ENCODE measurements at regions not wholly inside any gene's neighbourhood (a gene's known extent, or its start where the extent isn't known, plus 50 kb on each side); places are given as distances from the start of the nearest gene placed in this dataset.
A peak's percentile ranks its signal among the peaks of the same experiment; 100 is the strongest.

DNA sequence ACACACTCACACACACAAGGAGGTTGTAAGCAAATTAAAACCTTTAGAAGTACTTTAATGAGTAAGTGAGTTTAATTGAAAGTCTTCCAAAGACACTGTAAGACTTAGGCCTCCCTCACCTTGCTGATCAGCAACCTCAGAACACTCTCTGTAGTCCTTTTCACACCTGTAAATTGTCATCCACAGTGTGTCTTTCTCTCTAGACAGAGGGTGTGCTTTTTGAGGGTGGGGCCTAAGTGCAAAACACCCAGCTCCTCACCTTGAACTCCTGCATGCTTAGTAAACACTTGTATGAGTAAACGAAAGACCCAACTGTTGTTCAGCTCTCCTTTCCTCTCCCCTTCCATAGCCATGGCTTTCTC lies 183.2 kb upstream of the IL12A start:
- Histone ChIP-seq H3K4me1 (ENCODE audit: control insufficient read depth in 2 of 2, insufficient read depth in 1 of 2, low read depth in 1 of 2, low read length in 2 of 2) (peaks cover 0 to 4% of the 10 kb centered on the region in 2 donors), H3K4ac (ENCODE audit: low read length) (no peak overlapping the region), H2BK12ac (ENCODE audit: low read length) (no peak overlapping the region), H2BK120ac (ENCODE audit: low read depth, low read length) (no peak overlapping the region), H3K36me3 (replicated peaks in 1 of 2; ENCODE audit: control insufficient read depth in 2 of 2, insufficient read depth in 2 of 2, low read length in 2 of 2) (no peaks in the 10 kb centered on the region), H3K18ac (ENCODE audit: low read length) (no peak overlapping the region), H4K91ac (ENCODE audit: low read depth, low read length, poor library complexity) (no peak overlapping the region), H3K79me1 (ENCODE audit: low read depth, low read length) (no peaks in the 10 kb centered on the region), H2AK5ac (ENCODE audit: low read depth, low read length) (no peak overlapping the region), H3K27me3 (ENCODE audit: control insufficient read depth in 3 of 3, insufficient read depth in 3 of 3, low read depth in 1 of 3, low read length in 3 of 3) (no peaks in the 10 kb centered on the region), H3K14ac (ENCODE audit: low read length) (no peak overlapping the region), H2AFZ (ENCODE audit: low read length) (no peak overlapping the region), H3K4me2 (ENCODE audit: insufficient read depth, low read length, poor library complexity, severe bottlenecking) (no peak overlapping the region), H3K9ac (ENCODE audit: low read depth, low read length, poor library complexity) (no peak overlapping the region), H3K23ac (ENCODE audit: low read depth, low read length, poor library complexity) (no peak overlapping the region), H4K8ac (ENCODE audit: low read depth, low read length) (no peak overlapping the region), H3K27ac (replicated peaks; ENCODE audit: low read length) (no peak overlapping the region), H2BK15ac (ENCODE audit: low read length) (no peak overlapping the region), H2BK5ac (ENCODE audit: low read length) (no peak overlapping the region), H3K4me3 (ENCODE audit: low read length in 2 of 2) (no peak overlapping the region), H3K9me3 (replicated peaks in 1 of 2; ENCODE audit: control insufficient read depth in 2 of 2, insufficient read depth in 1 of 2, low read depth in 1 of 2, low read length in 2 of 2) (no peaks in the 10 kb centered on the region)
- DNase-seq (ENCODE audit: low spot score): no peak
- WGBS, 2 donors (ENCODE audit: extremely low coverage in 2 of 2, insufficient read length in 2 of 2, insufficient replicate concordance in 1 of 2): no CpG with 5 or more reads among the region's 1 CpG

DNA sequence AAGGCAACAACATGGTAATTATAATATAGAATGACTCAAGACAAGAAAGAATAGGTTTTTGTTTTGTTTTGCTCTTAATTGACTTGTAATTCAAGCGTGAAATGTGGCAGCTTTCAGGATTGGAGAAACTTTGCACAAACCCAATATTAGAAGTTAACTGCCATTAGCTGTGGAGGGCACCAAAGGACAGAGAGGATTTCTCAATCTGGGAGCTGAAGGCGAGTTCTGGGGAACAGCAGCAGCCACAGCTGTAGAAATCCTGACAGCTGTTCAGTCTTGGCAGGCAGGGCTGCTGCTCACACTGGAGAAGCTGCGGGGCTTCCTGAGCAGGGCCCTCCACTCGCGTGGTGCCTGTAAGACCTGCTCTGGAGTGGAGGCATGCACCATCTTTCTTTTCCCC lies 182.2 kb upstream of the IL12A start:
- H3K4me2 ChIP-seq (ENCODE audit: insufficient read depth, low read length, poor library complexity, severe bottlenecking): no peak overlapping the region
- H3K23ac ChIP-seq (ENCODE audit: low read depth, low read length, poor library complexity): no peak overlapping the region
- no peak overlapping the region for H4K91ac ChIP-seq (ENCODE audit: low read depth, low read length, poor library complexity)
- DNase-seq (ENCODE audit: low spot score): no peak
- no peak overlapping the region for H2BK15ac ChIP-seq (ENCODE audit: low read length)
- no peaks in the 10 kb centered on the region for H3K79me1 ChIP-seq (ENCODE audit: low read depth, low read length)
- no CpG with 5 or more reads among the region's 5 CpGs for whole genome bisulfite sequencing, 2 donors (ENCODE audit: extremely low coverage in 2 of 2, insufficient read length in 2 of 2, insufficient replicate concordance in 1 of 2)
- H2AK5ac ChIP-seq (ENCODE audit: low read depth, low read length): no peak overlapping the region
- no peak overlapping the region for H3K14ac ChIP-seq (ENCODE audit: low read length)
- H4K8ac ChIP-seq (ENCODE audit: low read depth, low read length): no peak overlapping the region
- no peaks in the 10 kb centered on the region for H3K9me3 ChIP-seq (replicated peaks in 1 of 2; ENCODE audit: control insufficient read depth in 2 of 2, insufficient read depth in 1 of 2, low read depth in 1 of 2, low read length in 2 of 2)
- H3K27me3 ChIP-seq (ENCODE audit: control insufficient read depth in 3 of 3, insufficient read depth in 3 of 3, low read depth in 1 of 3, low read length in 3 of 3): no peaks in the 10 kb centered on the region
- H2BK5ac ChIP-seq (ENCODE audit: low read length): no peak overlapping the region
- no peak overlapping the region for H2BK12ac ChIP-seq (ENCODE audit: low read length)
- no peak overlapping the region for H3K4ac ChIP-seq (ENCODE audit: low read length)
- no peak overlapping the region for H2BK120ac ChIP-seq (ENCODE audit: low read depth, low read length)
- no peak overlapping the region for H3K18ac ChIP-seq (ENCODE audit: low read length)
- no peak overlapping the region for H3K27ac ChIP-seq (replicated peaks; ENCODE audit: low read length)
- peak overlapping the region in 1 of 2 donors; percentile 30 for H3K4me3 ChIP-seq (ENCODE audit: low read length in 2 of 2)
- peaks cover 0 to 4% of the 10 kb centered on the region in 2 donors for H3K4me1 ChIP-seq (ENCODE audit: control insufficient read depth in 2 of 2, insufficient read depth in 1 of 2, low read depth in 1 of 2, low read length in 2 of 2)
- no peak overlapping the region for H3K9ac ChIP-seq (ENCODE audit: low read depth, low read length, poor library complexity)
- H2AFZ ChIP-seq (ENCODE audit: low read length): no peak overlapping the region
- H3K36me3 ChIP-seq (replicated peaks in 1 of 2; ENCODE audit: control insufficient read depth in 2 of 2, insufficient read depth in 2 of 2, low read length in 2 of 2): no peaks in the 10 kb centered on the region

DNA sequence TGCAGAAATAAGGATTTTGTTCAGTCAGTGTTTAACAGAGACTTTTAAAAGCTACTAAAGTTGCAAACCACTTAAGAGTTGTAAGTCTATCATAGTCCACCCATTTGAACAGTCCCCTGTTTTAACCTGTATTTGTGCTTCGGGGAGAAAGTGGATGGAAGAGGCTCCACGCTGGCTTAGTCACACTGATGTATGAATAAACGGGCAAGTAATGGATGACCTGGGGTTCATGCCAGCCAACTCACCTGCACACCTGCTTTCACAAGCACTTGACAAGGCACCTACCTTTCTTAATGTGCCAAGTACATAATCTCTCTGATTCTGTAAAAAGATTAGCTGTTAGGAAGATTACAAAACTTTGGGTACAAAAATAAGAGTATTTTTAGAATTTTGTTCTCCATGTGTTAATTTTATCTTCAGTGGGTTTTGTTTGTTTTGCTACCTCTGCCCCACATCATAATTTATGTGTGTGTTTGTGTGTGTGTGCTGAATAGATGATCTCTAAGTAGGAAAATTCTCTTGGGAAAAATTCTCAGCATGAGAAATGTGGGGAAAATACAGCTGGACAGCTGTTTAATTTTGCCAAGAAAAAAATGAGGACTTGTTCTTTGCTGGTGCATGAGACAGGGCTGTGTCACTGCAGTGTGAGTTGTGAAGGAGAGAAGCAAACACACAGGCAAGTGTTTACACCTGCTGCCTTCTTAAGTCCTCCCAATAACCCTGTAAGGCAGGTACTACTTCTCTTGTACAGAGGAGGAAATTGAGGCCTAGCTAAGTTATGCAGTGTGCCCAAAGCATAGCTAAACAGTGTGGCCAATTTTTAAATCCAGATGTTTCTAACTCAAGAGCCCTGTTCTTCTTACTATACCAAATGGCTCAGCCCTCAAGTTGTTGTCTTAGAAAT lies 181.2 kb upstream of the IL12A start:
- Histone ChIP-seq H3K18ac (ENCODE audit: low read length) (no peak overlapping the region), H3K4me2 (ENCODE audit: insufficient read depth, low read length, poor library complexity, severe bottlenecking) (no peak overlapping the region), H4K91ac (ENCODE audit: low read depth, low read length, poor library complexity) (no peak overlapping the region), H3K79me1 (ENCODE audit: low read depth, low read length) (no peaks in the 10 kb centered on the region), H3K4me1 (ENCODE audit: control insufficient read depth in 2 of 2, insufficient read depth in 1 of 2, low read depth in 1 of 2, low read length in 2 of 2) (peaks cover 0 to 4% of the 10 kb centered on the region in 2 donors), H3K36me3 (replicated peaks in 1 of 2; ENCODE audit: control insufficient read depth in 2 of 2, insufficient read depth in 2 of 2, low read length in 2 of 2) (no peaks in the 10 kb centered on the region), H2BK12ac (ENCODE audit: low read length) (no peak overlapping the region), H3K9me3 (replicated peaks in 1 of 2; ENCODE audit: control insufficient read depth in 2 of 2, insufficient read depth in 1 of 2, low read depth in 1 of 2, low read length in 2 of 2) (no peaks in the 10 kb centered on the region), H3K27ac (replicated peaks; ENCODE audit: low read length) (no peak overlapping the region), H3K23ac (ENCODE audit: low read depth, low read length, poor library complexity) (no peak overlapping the region), H3K27me3 (ENCODE audit: control insufficient read depth in 3 of 3, insufficient read depth in 3 of 3, low read depth in 1 of 3, low read length in 3 of 3) (no peaks in the 10 kb centered on the region), H3K14ac (ENCODE audit: low read length) (no peak overlapping the region), H3K4ac (ENCODE audit: low read length) (no peak overlapping the region), H2BK15ac (ENCODE audit: low read length) (no peak overlapping the region), H3K9ac (ENCODE audit: low read depth, low read length, poor library complexity) (no peak overlapping the region), H2AFZ (ENCODE audit: low read length) (no peak overlapping the region), H4K8ac (ENCODE audit: low read depth, low read length) (no peak overlapping the region), H3K4me3 (ENCODE audit: low read length in 2 of 2) (no peak overlapping the region), H2BK5ac (ENCODE audit: low read length) (no peak overlapping the region), H2BK120ac (ENCODE audit: low read depth, low read length) (no peak overlapping the region), H2AK5ac (ENCODE audit: low read depth, low read length) (no peak overlapping the region)
- no CpG with 5 or more reads among the region's 3 CpGs for WGBS, 2 donors (ENCODE audit: extremely low coverage in 2 of 2, insufficient read length in 2 of 2, insufficient replicate concordance in 1 of 2)
- no peak for DNase-seq (ENCODE audit: low spot score)

DNA sequence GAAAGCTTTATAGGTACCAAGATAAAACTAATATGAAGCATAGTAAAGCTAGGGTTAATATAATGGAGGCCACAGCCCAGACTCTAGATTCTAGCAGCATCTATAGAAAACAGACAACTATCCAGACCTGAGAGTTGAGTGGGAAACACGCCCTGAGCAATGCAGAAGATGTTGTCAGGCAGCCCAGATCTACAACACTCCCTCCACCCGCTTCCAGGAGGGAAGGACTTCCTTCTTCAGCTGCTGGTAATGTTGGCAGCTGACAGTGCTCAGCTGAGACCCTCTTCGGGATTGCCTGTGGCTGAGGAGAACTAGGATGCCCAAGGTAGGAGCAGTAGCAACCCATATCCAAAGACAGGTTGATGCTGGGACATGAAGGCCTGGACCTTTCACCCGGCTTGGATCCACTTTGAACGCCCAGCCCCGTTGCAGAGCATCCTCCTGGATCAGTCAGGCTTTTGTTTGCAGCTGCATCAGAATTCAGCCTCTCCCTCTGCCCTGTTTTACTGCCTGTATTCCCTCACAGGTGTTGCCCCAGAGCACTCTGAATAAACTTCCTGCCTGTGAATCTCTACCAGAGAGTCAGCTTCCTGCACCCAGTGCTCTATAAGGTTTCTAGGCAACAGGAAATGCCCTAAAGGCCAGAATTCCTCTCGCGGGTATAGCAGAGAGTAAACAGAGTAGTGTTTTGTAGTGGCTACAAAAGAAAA lies 174.7 kb upstream of the IL12A start:
- Histone ChIP-seq H3K27me3 (ENCODE audit: control insufficient read depth in 3 of 3, insufficient read depth in 3 of 3, low read depth in 1 of 3, low read length in 3 of 3) (no peaks in the 10 kb centered on the region), H3K18ac (ENCODE audit: low read length) (no peak overlapping the region), H2AK5ac (ENCODE audit: low read depth, low read length) (no peak overlapping the region), H3K9me3 (replicated peaks in 1 of 2; ENCODE audit: control insufficient read depth in 2 of 2, insufficient read depth in 1 of 2, low read depth in 1 of 2, low read length in 2 of 2) (no peaks in the 10 kb centered on the region), H3K79me1 (ENCODE audit: low read depth, low read length) (no peaks in the 10 kb centered on the region), H2BK5ac (ENCODE audit: low read length) (no peak overlapping the region), H4K91ac (ENCODE audit: low read depth, low read length, poor library complexity) (no peak overlapping the region), H2AFZ (ENCODE audit: low read length) (peak overlapping the region; percentile 68), H3K4ac (ENCODE audit: low read length) (no peak overlapping the region), H4K8ac (ENCODE audit: low read depth, low read length) (no peak overlapping the region), H3K9ac (ENCODE audit: low read depth, low read length, poor library complexity) (no peak overlapping the region), H2BK120ac (ENCODE audit: low read depth, low read length) (no peak overlapping the region), H3K4me1 (ENCODE audit: control insufficient read depth in 2 of 2, insufficient read depth in 1 of 2, low read depth in 1 of 2, low read length in 2 of 2) (peaks cover 9 to 18% of the 10 kb centered on the region in 2 donors), H3K4me2 (ENCODE audit: insufficient read depth, low read length, poor library complexity, severe bottlenecking) (no peak overlapping the region), H3K27ac (replicated peaks; ENCODE audit: low read length) (no peak overlapping the region), H3K14ac (ENCODE audit: low read length) (no peak overlapping the region), H3K4me3 (ENCODE audit: low read length in 2 of 2) (no peak overlapping the region), H3K23ac (ENCODE audit: low read depth, low read length, poor library complexity) (no peak overlapping the region), H3K36me3 (replicated peaks in 1 of 2; ENCODE audit: control insufficient read depth in 2 of 2, insufficient read depth in 2 of 2, low read length in 2 of 2) (no peaks in the 10 kb centered on the region), H2BK12ac (ENCODE audit: low read length) (no peak overlapping the region), H2BK15ac (ENCODE audit: low read length) (no peak overlapping the region)
- DNase-seq (ENCODE audit: low spot score): no peak
- WGBS, 2 donors (ENCODE audit: extremely low coverage in 2 of 2, insufficient read length in 2 of 2, insufficient replicate concordance in 1 of 2): no CpG with 5 or more reads among the region's 8 CpGs

All from neuronal stem cell (in vitro differentiated cells).